ENCODE measurements at regions not wholly inside any gene's neighbourhood (a gene's known extent, or its start where the extent isn't known, plus 50 kb on each side); places are given as distances from the start of the nearest gene placed in this dataset.

- no peak overlapping the region for H3K4me3 ChIP-seq (ENCODE audit: low read depth, low read length)
- no peak for TF ChIP-seq CTCF (IDR thresholded peaks at IDR 0.05; ENCODE audit: control insufficient read depth, extremely low read depth, insufficient read depth)
- DNase-seq (ENCODE audit: low read depth), result no peak
Measured at GRCh38 chr2:9764153-9764778, 79.0 kb upstream of the TAF1B start.

- H3K4me3 ChIP-seq (ENCODE audit: low read depth, low read length), result no peak overlapping the region
- no peak for DNase-seq (ENCODE audit: low read depth)
- no peak for TF ChIP-seq CTCF (IDR thresholded peaks at IDR 0.05; ENCODE audit: control insufficient read depth, extremely low read depth, insufficient read depth)
Measured at GRCh38 chr2:9765611-9766531, 77.4 kb upstream of the TAF1B start.

DNA sequence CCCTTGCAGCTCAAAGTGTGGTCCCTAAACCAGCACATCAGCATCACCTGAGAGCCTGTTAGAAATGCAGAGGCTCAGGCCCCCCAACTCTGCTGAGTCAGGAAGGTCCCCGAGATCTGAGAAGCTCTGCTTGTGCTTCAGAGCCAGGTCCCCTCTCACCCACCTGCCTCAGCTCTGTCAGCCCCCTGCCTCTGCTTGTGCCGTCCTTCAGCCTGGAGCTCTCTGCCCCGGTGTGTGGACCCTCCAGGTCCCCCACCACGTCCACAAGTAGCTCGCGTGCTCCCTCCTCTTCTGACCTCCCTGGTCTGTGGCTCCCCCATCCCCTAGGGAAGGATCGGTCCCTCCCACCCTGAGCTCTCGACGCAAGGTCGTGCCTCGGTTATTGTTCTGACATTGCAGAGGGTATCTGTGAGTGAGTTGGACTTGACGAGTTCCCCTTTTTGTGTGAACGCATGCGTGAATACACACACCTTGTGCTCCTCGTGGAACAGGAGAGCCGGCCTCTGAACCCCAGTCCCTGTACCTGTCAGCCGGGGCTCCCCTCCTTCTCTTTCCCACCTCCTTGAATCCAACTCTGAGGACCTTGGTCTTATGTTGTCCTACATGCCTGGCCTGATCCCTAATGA, 75.5 kb upstream of the TAF1B start:
- no peak overlapping the region for H3K4me3 ChIP-seq (ENCODE audit: low read depth, low read length)
- DNase-seq (ENCODE audit: low read depth), result no peak
- no peak for TF ChIP-seq CTCF (IDR thresholded peaks at IDR 0.05; ENCODE audit: control insufficient read depth, extremely low read depth, insufficient read depth)

DNA sequence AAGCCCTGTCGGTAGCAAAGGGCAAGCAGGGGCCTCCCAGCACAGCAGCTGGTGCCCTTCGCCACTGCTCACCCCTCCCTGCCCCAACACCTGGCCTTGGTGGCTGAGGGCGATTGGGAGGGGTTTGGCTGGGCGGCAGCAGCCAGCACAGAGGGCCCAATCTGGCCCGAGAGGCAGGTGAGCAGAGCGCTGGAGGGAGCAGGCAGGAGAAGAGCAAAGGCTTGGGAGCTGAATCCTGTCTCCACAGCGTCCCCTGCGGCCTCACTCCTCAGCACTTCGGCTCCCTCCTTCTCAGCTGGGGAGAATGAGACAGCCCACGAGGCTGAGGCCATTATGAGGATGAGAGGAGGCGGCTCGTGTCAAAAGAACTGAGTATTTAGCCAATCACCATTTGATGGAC, 74.9 kb upstream of the TAF1B start:
- DNase-seq (ENCODE audit: low read depth), result no peak
- TF ChIP-seq CTCF (IDR thresholded peaks at IDR 0.05; ENCODE audit: control insufficient read depth, extremely low read depth, insufficient read depth), result no peak
- no peak overlapping the region for H3K4me3 ChIP-seq (ENCODE audit: low read depth, low read length)

DNA sequence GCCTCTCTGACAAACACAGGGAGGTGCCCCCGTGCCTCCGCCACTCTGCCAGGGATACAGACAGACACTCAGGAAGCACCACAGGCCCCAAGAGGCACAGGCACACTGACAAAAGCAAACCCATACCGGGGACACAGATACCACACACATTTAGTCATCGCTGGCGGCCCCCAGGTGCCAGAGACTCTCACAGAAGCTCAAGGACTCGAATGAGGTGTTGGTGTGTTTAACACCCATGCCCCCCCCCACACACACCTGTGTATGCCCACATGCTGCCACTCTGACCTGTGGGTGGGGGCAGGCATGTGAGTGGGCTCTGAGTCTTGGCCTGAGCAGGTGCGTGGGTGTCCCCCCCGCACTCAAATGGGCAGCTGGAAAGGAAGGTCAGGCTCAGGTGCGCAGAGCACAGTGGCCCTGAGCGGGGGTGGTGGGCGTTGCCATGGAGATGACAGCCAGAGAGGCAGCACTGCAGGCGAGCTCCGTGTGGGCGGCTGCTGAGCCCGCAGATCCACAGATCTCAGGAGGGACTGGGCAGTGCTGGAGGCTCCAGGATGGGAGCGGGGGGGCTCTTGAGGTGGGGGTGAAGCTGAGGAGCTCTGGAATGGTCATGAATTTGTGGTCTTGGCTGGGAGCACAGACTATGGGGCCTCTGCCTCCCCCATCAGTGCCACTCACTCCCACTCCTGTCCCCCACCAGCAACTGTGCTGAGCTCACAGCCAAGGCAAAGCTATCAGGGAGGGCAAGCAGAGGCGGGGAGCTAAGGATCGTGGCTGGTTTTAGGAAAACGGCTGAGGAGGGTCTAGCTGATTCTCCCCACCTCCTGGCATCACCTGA, 73.9 kb upstream of the TAF1B start:
- DNase-seq (ENCODE audit: low read depth), result no peak
- no peak for TF ChIP-seq CTCF (IDR thresholded peaks at IDR 0.05; ENCODE audit: control insufficient read depth, extremely low read depth, insufficient read depth)
- no peak overlapping the region for H3K4me3 ChIP-seq (ENCODE audit: low read depth, low read length)

DNA sequence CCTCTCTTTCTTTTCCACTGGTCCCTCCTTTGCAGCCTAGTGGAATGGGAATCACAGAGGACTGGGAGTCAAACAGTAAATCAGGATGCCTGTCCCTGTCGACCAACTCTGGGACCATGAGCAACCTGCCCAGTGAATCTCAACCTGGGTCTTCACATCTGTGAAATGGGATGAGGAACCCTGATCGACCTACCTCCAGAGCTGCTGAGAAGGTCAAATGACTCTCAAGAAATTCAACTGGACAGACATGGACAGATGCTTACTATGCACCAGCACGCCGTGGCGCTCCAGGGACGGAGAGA, 73.3 kb upstream of the TAF1B start:
- no peak for TF ChIP-seq CTCF (IDR thresholded peaks at IDR 0.05; ENCODE audit: control insufficient read depth, extremely low read depth, insufficient read depth)
- H3K4me3 ChIP-seq (ENCODE audit: low read depth, low read length), result no peak overlapping the region
- no peak for DNase-seq (ENCODE audit: low read depth)

Data from LNCaP clone FGC (cell line).